ENCODE measurements at regions not wholly inside any gene's neighbourhood (a gene's known extent, or its start where the extent isn't known, plus 50 kb on each side); places are given as distances from the start of the nearest gene placed in this dataset.

DNA sequence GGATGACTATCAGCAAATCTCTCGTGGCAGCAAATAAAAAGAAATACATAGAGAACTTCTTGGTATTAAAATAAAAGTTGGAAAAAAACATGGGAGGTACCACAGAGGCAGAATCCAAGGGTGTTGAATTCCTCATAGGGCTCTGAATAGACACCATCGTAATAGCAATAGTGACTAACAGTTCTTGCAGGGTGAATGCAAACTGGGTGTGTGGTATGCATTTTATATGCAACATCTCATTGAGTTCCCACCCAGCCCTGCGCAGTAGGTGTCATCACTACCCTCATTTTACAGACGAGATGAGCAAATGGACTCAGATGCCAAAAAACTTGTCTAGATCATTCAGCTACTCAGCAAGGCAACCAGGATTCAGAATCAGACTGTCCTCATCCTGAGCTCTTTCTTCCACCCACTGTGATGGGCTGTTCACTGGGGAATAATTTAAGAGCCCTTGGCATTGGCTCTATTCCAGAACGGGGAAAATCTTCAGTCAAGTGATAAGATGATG lies 354.6 kb upstream of the CDH11 start:
- TF ChIP-seq BHLHE40 (IDR thresholded peaks at IDR 0.05; ENCODE audit: borderline replicate concordance) (no peak), TARDBP (IDR thresholded peaks at IDR 0.05) (no peak), ZNF384 (IDR thresholded peaks at IDR 0.05) (no peak), FOXM1 (IDR thresholded peaks at IDR 0.05; ENCODE audit: borderline replicate concordance) (no peak), NFRKB (IDR thresholded peaks at IDR 0.05) (no peak), ELF4 (IDR thresholded peaks at IDR 0.05) (no peak), FOXA1 (IDR thresholded peaks at IDR 0.05) (no peak), SP1 (IDR thresholded peaks at IDR 0.05) (no peak)

All from HEK293T (cell line).